BJ (cell line): ENCODE measurements at regions not wholly inside any gene's neighbourhood (a gene's known extent, or its start where the extent isn't known, plus 50 kb on each side); places are given as distances from the start of the nearest gene placed in this dataset.
"Not testable (repeated sequence)": the region's sequence is repeated elsewhere in the genome, so short reads cannot be mapped to it uniquely, and the experiment has no call there.

ENCODE experiments used
- CTCF ChIA-PET: fragments of 350-600 bp; formaldehyde crosslinking; extraction: SDS; loops from one replicate; lab custom pipeline; 2021; ENCODE audit warnings: antibody characterized with exemption, inconsistent platforms; lab: Yijun Ruan, JAX
- POLR2A ChIA-PET: fragments of 300-600 bp; sonication (Branson Sonifier 250); formaldehyde crosslinking; extraction: SDS; loops from one replicate; lab custom pipeline; 2021; ENCODE audit warnings: antibody characterized with exemption; lab: Charles Lee
- DNase-seq: peaks from one replicate; pipeline ENCODE4 v3.0.0-alpha.2; 2011; ENCODE audit warnings: low read depth
- H3K27me3 ChIP-seq: 2 replicates; pipeline ENCODE4 v1.6.0; 2011; ENCODE audit warnings: low read length; ENCODE audit not compliant: control insufficient read depth, insufficient read depth
- H3K36me3 ChIP-seq: 2 replicates; pipeline ENCODE4 v1.5.1; 2011; ENCODE audit warnings: low read length; ENCODE audit not compliant: control insufficient read depth, insufficient read depth
- H3K4me3 ChIP-seq: 2 replicates; pipeline ENCODE4 v1.5.1; 2011; ENCODE audit warnings: low read depth, mild to moderate bottlenecking, control low read depth, low read length
- TF ChIP-seq, protein P1 (sequence below): IDR thresholded peaks from 2 replicates; pipeline ENCODE4 v1.5.1; 2011; ENCODE audit warnings: low read depth, mild to moderate bottlenecking, control low read depth, inconsistent platforms, low read length, moderate library complexity; ENCODE audit not compliant: insufficient read depth

DNA sequence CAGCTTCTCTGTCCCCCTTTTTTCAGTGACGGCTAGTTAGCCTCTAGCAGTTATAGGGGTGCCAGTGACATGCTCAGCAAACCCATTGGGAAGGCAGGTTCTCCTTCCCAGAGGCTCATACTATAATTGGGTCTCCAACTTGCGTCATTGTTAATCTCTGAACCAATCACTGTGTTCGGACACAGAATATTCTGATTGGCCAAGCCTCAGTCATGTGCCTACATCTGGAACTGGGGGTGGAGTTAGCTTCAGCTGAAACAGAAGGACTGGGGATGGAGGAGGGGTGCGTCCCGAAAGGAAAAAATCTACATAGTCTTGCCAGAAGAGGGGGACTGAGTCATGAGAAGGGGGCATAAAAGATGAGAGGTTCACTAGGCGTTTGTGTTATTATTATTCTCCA lies 165.6 kb downstream of the SUDS3 start:
- H3K27me3 ChIP-seq = no peaks in the 10 kb centered on the region
- TF ChIP-seq, protein P1, sequence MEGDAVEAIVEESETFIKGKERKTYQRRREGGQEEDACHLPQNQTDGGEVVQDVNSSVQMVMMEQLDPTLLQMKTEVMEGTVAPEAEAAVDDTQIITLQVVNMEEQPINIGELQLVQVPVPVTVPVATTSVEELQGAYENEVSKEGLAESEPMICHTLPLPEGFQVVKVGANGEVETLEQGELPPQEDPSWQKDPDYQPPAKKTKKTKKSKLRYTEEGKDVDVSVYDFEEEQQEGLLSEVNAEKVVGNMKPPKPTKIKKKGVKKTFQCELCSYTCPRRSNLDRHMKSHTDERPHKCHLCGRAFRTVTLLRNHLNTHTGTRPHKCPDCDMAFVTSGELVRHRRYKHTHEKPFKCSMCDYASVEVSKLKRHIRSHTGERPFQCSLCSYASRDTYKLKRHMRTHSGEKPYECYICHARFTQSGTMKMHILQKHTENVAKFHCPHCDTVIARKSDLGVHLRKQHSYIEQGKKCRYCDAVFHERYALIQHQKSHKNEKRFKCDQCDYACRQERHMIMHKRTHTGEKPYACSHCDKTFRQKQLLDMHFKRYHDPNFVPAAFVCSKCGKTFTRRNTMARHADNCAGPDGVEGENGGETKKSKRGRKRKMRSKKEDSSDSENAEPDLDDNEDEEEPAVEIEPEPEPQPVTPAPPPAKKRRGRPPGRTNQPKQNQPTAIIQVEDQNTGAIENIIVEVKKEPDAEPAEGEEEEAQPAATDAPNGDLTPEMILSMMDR = no peak
- no peak for DNase-seq
- H3K4me3 ChIP-seq = no peak overlapping the region
- H3K36me3 ChIP-seq = no peaks in the 10 kb centered on the region
- CTCF ChIA-PET = no interaction called here
- POLR2A ChIA-PET = no interaction called here

DNA sequence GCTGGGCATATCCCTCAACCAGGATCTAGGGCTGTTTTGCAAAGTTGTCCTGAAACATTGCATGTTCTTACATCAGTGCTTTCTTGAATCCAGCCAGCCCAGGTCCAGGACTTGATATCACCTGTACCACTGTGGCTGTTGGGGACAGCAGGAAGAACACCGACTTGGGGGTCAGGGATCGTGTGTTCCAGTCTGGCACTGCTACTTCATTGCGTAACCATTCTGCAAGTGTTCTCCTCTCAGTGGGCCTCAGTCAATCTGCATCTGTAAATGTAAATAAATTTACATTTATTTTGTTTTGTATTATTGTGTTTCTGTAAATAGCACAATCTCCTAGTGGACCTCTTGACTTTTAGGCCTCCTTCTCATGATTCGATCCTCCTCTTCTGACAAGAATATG lies 167.3 kb downstream of the SUDS3 start:
- ChIA-PET POLR2A (no interaction called here), CTCF (no interaction called here)
- DNase-seq = no peak
- Histone ChIP-seq H3K4me3 (no peak overlapping the region), H3K36me3 (no peaks in the 10 kb centered on the region), H3K27me3 (no peaks in the 10 kb centered on the region)
- TF ChIP-seq, protein P1 = no peak

DNA sequence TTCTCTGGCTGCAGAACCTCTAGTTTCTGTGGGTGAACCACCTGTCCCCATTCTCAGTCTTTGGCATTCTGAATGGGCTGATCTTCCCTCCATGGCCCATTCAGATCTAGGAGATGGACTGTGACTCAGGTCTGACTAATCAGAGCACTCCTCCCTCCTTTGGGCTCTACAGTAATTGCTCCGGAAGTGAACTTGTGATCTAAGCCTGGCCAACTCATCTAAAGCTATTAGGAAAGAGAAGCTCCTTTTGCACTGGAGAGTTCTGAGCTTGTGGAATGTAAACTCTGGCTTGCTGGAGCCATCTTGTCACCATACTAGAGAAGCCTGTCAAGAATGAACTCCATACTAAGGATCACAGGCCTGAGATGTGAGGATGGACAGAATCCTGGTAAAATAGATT lies 168.2 kb downstream of the SUDS3 start:
- Histone ChIP-seq H3K27me3 (no peaks in the 10 kb centered on the region), H3K4me3 (no peak overlapping the region), H3K36me3 (no peaks in the 10 kb centered on the region)
- TF ChIP-seq, protein P1 = no peak
- ChIA-PET POLR2A (no interaction called here), CTCF (no interaction called here)
- peak; percentile 28 for DNase-seq

DNA sequence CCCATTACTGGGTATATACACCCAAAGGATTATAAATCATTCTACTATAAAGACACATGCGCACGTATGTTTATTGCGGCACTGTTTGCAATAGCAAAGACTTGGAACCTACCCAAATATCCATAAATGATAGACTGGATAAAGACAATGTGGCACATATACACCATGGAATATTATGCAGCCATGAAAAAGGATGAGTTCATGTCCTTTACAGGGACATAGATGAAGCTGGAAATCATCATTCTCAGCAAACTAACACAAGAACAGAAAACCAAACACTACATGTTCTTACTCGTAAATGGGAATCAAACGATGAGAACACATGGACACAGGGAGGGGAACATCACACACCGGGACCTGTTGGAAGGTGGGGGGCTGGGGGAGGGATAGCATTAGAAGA lies 171.3 kb downstream of the SUDS3 start:
- H3K36me3 ChIP-seq, POLR2A ChIA-PET: not testable (repeated sequence)

DNA sequence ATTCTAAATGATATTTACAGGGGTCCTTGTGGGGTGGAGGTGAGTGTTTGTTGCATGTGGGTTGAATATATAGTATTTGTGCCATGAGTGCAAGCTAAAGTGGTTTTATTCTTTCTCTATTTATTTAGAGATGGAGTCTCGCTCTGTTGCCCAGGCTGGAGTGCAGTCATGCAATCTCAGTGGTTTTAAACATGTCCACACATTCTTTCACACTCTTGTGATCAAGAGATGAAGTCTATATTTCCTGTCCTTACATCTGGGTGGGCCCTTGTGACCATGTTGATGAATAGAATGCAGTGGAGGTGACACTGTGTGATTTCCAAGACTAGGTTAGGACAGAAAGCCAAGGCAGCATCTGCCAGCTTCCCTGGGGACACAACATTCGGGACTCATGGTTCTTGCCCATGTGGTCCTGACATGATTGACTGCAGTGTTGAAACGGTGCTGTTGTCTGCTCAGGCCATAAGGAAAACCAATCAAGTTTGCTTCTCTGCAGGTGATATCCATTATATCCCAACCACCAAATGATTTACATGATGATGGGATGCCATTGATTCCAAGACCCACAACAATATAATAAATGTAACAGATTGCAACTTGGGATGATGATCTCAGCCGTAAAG lies 172.6 kb downstream of the SUDS3 start:
- no peak for DNase-seq

More for the DNA sequence above, 171.3 kb downstream of the SUDS3 start:
- H3K4me3 ChIP-seq, CTCF ChIA-PET, DNase-seq, H3K27me3 ChIP-seq: not testable (repeated sequence)

More for the DNA sequence above, 172.6 kb downstream of the SUDS3 start:
- TF ChIP-seq, protein P1 = no peak
- H3K36me3 ChIP-seq = no peaks in the 10 kb centered on the region
- H3K27me3 ChIP-seq = no peaks in the 10 kb centered on the region
- POLR2A ChIA-PET = no interaction called here
- CTCF ChIA-PET = no interaction called here
- H3K4me3 ChIP-seq = no peak overlapping the region
